ENCODE measurements at regions not wholly inside any gene's neighbourhood (a gene's known extent, or its start where the extent isn't known, plus 50 kb on each side); places are given as distances from the start of the nearest gene placed in this dataset.

- no peak overlapping the region for H3K9ac ChIP-seq (replicated peaks in 1 of 4; ENCODE audit: extremely low read depth in 1 of 4, low read depth in 3 of 4, low read length in 3 of 4)
- H3K27ac ChIP-seq (ENCODE audit: low read depth, low read length) = no peak overlapping the region
- ChIA-PET CTCF (ENCODE audit: partially characterized antibody) (interaction anchor here (1.4 to 1.5 kb wide), 2 partner anchors 16 to 130 kb away, joined by 3 to 4 read pairs; no protein-coding TSS in a partner anchor), POLR2A (ENCODE audit: partially characterized antibody) (no interaction called here)
- H2BK12ac ChIP-seq (ENCODE audit: low read depth, low read length) = no peak overlapping the region
- H3K79me2 ChIP-seq (ENCODE audit: control insufficient read depth in 1 of 2, insufficient read depth in 2 of 2, low read length in 2 of 2) = no peaks in the 10 kb centered on the region
- no peak overlapping the region for H2BK5ac ChIP-seq (ENCODE audit: low read depth, low read length)
- no peak overlapping the region for H3K56ac ChIP-seq (replicated peaks; ENCODE audit: insufficient read length, low read depth, low read length)
- H3K4ac ChIP-seq (replicated peaks; ENCODE audit: insufficient read length, low read depth, low read length) = no peak overlapping the region
- H3K79me1 ChIP-seq (ENCODE audit: low read depth, low read length) = no peaks in the 10 kb centered on the region
- H3K4me2 ChIP-seq (ENCODE audit: insufficient read depth in 1 of 2, low read depth in 2 of 2, low read length in 2 of 2) = no peak overlapping the region
- H3K23ac ChIP-seq (ENCODE audit: insufficient read length) = no peak overlapping the region
- no peak overlapping the region for H4K91ac ChIP-seq (replicated peaks; ENCODE audit: insufficient read length, low read length)
- no peak overlapping the region for H2BK120ac ChIP-seq (replicated peaks; ENCODE audit: low read depth, low read length)
- peaks cover 0 to 17% (median 5%) of the 10 kb centered on the region in 4 experiments; a peak in 2 of 7 replicates for H3K4me1 ChIP-seq (replicated peaks in 1 of 4; ENCODE audit: control insufficient read depth in 3 of 4, insufficient read depth in 4 of 4, low read length in 3 of 4)
- no peak overlapping the region for H2AFZ ChIP-seq (ENCODE audit: low read length)
- FAIRE-seq (no peak), DNase-seq (ENCODE audit: low read depth in 1 of 2, low spot score in 2 of 2) (no peak)
- H2AK5ac ChIP-seq (ENCODE audit: low read depth, low read length) = no peak overlapping the region
- WGBS, 2 experiments (ENCODE audit: extremely low coverage in 1 of 2, insufficient coverage in 1 of 2, insufficient read length in 1 of 2, insufficient replicate concordance in 2 of 2, low coverage in 1 of 2, low lambda C conversion rate in 2 of 2, missing lambda C conversion rate in 1 of 2) = 95% methylated on average over 5 of the region's 5 CpGs; no CpG with 5 or more reads in 1 of the 2 experiments
- no peaks in the 10 kb centered on the region for H3K36me3 ChIP-seq (ENCODE audit: control insufficient read depth in 2 of 4, insufficient read depth in 4 of 4, low read length in 3 of 4)
- no peaks in the 10 kb centered on the region for H4K20me1 ChIP-seq (replicated peaks in 1 of 2; ENCODE audit: control insufficient read depth in 1 of 2, insufficient read depth in 2 of 2, low read length in 2 of 2)
- no peaks in the 10 kb centered on the region for H3K27me3 ChIP-seq (replicated peaks in 1 of 4; ENCODE audit: control insufficient read depth in 3 of 4, extremely low read depth in 1 of 4, insufficient read depth in 3 of 4, low read length in 3 of 4)
- no peak overlapping the region for H2BK15ac ChIP-seq (ENCODE audit: low read length)
- no peak overlapping the region for H3K18ac ChIP-seq (ENCODE audit: extremely low read depth, low read length)
- H3K23me2 ChIP-seq (ENCODE audit: low read depth, low read length) = no peaks in the 10 kb centered on the region
- H4K8ac ChIP-seq (ENCODE audit: extremely low read depth, insufficient read depth, low read length) = no peak overlapping the region
- H3K9me3 ChIP-seq (ENCODE audit: insufficient read depth in 2 of 2, low read depth in 1 of 2, low read length in 1 of 2) = no peaks in the 10 kb centered on the region
- H3K14ac ChIP-seq (ENCODE audit: insufficient read length) = no peak overlapping the region
- no peak for TF ChIP-seq SIN3A (conservative IDR thresholded peaks at IDR 0.05 in 1 of 2, IDR thresholded peaks at IDR 0.05 in 1 of 2; ENCODE audit: low read depth in 1 of 2, low read length in 2 of 2)
- TF ChIP-seq ASH2L (IDR thresholded peaks at IDR 0.05; ENCODE audit: low read length) = no peak
- TF ChIP-seq KDM1A (IDR thresholded peaks at IDR 0.05; ENCODE audit: borderline replicate concordance, low read length) = no peak
- TF ChIP-seq HDAC6 (IDR thresholded peaks at IDR 0.05; ENCODE audit: low read depth, low read length) = no peak
- TF ChIP-seq JUN (IDR thresholded peaks at IDR 0.05; ENCODE audit: low read depth, low read length) = no peak
- TF ChIP-seq CHD1 (IDR thresholded peaks at IDR 0.05; ENCODE audit: low read depth, low read length) = no peak
- no peak for TF ChIP-seq POU5F1 (IDR thresholded peaks at IDR 0.05; ENCODE audit: low read depth, low read length)
- no peak for TF ChIP-seq SP4 (IDR thresholded peaks at IDR 0.05; ENCODE audit: low read length)
- H2BK20ac ChIP-seq (ENCODE audit: low read length) = no peak overlapping the region
- H3K4me3 ChIP-seq (ENCODE audit: extremely low read depth in 1 of 4, insufficient read depth in 2 of 4, low read depth in 3 of 4, low read length in 4 of 4) = no peak overlapping the region
- H4K5ac ChIP-seq (ENCODE audit: insufficient read length, low read depth, low read length) = no peak overlapping the region
These were observed 497.2 kb upstream of the FAM241A start for GRCh38 chr4:111648056-111648455.
